GM18907 (cell line): ENCODE measurements at regions not wholly inside any gene's neighbourhood (a gene's known extent, or its start where the extent isn't known, plus 50 kb on each side); places are given as distances from the start of the nearest gene placed in this dataset.

Experiments
- ATAC-seq: cut with Tn5 transposase; IDR thresholded peaks from one replicate; pipeline ENCODE4 v1.9.1; 2021; ENCODE audit warnings: mild to moderate bottlenecking, moderate library complexity; ENCODE audit not compliant: unreplicated experiment

DNA sequence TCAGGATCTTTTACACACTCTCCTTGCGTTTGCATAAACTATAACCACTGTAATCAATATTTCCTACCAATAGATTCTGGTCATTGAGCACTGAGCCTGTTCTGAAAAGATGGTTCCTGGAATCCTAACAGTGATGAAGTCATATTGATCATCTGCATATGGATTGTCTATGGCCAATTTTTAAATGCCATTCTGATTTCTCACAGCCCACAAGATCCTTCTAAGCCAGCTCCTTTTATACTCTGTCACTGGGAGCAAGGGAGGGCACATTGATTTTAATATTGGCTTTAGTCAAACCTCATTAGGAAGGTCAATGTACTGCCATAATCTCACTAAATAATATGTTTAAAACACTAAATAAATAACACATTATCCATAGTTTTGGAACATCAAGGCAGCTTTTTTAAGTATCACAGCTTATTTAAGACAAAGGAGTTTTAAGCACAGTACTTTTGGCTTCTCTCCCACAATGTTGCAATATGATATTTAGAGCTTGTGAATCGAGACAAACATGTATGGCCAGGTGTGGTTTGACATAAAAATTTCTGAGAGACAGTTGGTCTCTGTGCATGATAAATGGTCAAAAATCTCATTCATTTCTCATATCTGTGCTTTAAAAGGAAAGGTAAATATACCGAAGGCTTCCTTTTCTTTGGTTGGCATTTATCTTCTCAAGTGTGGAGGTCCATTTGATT, 267.3 kb downstream of the MTX2 start:
- no peak for ATAC-seq

DNA sequence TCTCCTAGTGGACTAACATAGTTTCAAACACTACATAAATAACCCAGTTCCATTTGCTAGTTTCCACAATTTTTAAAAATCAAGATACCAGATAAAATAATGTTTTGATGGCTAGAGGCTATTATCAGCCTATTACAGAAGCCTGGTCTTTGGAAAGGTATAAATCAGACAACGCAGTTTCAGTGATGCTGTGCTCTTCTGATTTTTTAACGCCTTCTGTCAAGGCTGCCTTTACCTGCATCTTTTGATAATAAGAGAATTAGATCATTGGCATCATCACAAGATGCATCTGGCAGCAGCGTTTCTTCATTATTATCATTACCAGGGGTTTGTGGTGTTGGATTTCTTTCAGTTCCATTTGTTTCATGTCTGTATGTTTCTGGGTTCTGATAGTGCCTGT, 268.7 kb downstream of the MTX2 start:
- no peak for ATAC-seq

DNA sequence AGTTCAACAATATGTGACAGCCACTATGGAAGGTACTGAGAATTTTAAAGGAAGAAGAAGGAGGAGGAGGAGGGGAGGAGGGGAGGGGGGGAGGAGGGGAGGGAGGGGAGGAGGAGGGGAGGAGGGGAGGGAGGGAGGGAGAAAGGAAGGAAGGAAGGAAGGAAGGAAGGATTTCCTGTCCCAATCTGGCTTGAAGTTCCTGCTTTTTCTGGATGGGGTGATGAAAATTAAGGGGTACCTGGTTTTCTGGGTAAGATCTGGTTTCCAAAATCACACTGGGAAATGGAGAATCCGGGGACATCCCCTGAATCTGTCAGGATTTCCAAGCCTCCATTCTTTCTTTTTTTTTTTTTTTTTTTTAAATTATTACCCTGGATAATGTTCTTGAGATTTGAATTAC, 271.8 kb downstream of the MTX2 start:
- no peak for ATAC-seq

DNA sequence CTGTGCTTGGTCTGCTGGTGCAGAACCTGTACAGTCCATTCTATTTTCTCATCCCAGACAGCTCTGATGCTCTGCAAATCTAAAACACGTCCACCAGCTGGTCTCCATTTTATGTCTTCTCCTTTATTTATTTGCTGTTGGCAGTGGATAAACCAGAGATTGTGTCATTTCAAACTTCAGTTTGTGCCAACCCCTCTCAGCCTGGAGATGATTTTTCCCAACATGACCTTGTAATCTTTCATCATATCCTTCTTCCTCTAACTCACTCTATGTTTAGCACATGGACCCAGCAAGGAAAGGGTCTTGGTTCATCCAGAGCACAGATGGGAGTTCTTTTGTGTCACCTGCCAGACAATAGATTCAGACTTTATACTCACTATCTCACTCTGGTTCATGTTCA, 273.2 kb downstream of the MTX2 start:
- ATAC-seq = no peak

GRCh38 chr2:176544557-176544956, 275.3 kb downstream of the MTX2 start:
- ATAC-seq = no peak

- ATAC-seq = no peak
These were observed 276.0 kb downstream of the MTX2 start for GRCh38 chr2:176544991-176545956.

DNA sequence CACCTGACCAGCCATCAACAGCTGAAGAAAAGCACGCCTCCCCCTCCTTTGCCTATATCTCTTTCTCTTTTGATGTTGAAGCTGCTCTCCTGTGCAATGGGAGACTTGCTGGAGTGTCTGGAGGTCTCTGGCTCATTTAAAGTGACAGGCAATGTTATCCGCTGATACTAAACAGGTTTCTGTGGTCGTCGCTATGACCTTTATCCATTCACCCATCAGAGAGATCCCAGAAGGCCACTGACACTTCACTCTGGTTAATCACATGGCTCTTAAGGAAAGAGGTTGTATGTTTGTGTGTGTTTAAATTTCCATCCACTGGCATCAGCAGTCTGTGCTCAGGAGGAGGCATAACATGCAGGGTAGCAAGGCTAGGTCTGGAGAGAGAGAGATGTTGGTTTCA, 277.3 kb downstream of the MTX2 start:
- no peak for ATAC-seq

DNA sequence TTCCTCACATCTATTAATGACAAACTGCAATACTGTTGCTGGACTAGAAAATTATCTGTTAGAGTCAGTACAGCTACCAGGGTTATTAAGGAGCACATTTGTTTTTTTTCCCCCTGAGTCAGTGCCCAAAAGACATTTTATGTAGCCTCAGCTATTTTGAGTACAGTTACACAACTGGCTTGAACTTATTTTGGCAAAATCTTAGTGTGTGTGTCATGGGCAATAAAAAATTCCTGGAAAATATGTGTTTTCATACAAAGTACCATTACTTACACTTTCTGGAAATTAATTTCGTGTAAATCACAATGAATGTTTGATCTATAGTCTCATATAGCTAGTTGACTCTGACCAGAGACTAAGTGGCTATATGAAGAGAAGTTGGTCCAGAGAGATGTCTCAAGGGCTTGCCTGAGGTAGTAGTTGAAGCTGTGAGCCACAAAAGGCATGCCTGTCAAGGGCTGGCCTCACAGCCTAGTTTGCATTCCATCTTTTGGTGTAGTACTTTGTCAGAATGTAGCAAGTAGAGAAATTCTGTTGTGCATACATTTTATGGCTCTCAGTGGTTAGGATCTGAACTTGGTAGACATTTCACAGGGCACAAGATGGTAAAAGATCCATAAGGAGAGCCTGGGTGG, 283.4 kb downstream of the MTX2 start:
- ATAC-seq = no peak

DNA sequence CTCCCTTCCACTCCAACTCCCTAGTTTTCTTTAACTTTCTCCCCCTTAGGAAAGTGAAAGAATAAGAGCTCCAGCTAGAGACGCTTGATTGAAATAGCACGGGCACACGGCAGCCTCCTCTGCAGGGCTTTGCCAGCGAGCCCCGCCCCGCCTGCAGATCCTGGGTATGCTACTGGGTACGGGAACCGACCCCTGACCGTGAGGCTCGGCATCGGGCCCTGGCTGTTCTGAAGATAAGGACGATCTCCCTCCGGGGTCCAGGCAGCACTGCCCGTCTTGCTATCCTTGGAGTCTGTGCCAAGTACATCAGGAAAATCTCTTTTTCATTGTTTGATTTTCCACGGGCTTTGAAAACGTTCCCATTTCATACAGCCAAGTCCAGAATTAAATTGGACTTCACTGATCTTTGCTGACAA, 284.5 kb downstream of the MTX2 start:
- ATAC-seq = no peak

GRCh38 chr2:176554101-176555048, 285.1 kb downstream of the MTX2 start:
- ATAC-seq = no peak

DNA sequence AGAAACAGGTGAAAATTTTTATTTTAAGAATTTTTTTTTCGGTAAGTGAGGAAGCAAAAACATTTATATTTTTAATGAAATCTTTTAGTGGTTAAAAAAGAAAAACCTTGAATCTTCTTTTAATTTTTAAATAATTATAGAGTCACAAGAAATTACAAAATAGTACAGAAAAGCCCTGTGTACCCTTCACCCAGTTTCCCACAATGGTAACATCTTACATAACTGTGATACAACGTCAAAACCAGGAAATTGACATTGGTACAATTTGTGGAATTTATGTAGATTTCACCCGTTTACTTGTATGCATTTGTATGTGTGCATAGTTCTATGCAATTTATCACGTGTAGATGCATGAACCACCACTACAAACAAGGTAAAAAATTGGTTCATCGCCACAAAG, 285.9 kb downstream of the MTX2 start:
- ATAC-seq = no peak

DNA sequence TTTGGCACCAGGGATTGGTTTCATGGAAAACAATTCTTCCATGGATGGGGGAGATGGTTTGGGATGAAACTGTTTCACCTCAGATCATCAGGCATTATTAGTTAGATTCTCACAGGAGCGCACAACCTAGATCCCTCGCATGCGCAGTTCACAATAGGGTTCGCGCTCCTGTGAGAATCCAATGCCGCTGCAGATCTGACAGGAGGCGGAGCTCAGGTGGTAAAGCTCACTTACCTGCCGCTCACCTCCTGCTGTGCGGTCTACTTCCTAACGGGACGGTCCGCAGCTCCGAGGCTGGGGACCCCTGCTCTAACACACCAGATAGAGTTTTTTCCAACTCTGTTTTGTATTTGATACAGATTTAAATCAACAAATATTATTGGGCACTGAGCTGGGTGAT, 286.5 kb downstream of the MTX2 start:
- ATAC-seq = no peak

DNA sequence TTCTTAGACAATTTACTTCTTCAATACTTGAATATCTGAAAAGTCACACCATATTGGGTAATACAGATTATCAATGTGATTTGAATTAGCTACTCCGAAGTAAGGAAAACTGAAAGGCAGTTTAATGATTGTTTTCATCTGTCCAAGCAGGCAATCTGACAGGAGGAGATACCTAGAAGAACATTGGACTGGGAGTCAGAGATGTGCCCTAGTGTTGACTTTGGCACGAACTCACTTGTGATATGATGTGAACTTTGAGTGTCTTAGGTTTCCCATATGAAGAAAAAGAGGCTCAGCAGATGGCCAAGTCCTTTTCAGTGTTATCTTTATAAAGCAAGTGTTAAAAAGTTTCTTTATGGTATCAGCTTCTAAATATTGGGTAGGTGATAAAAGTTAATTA, 287.1 kb downstream of the MTX2 start:
- no peak for ATAC-seq

DNA sequence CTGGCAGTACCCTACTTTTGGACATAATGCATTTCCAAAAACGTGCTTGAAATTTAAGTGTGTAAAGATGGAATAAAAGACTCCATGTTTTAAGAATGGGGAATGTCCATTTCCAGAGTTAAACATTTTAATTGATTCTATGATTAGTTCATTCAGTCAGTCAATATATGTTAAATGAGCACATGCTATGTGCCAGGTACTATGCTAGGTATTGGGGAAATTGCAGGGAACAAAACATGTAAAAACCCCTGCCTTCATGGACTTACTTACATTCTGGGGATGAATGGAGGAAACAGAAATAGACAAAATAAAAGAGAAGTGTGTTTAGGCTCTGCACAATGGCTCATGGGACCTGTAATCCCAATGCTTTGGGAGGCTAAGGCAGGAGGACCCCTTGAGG, 288.6 kb downstream of the MTX2 start:
- no peak for ATAC-seq

GRCh38 chr2:176558574-176559140, 289.4 kb downstream of the MTX2 start:
- no peak for ATAC-seq

DNA sequence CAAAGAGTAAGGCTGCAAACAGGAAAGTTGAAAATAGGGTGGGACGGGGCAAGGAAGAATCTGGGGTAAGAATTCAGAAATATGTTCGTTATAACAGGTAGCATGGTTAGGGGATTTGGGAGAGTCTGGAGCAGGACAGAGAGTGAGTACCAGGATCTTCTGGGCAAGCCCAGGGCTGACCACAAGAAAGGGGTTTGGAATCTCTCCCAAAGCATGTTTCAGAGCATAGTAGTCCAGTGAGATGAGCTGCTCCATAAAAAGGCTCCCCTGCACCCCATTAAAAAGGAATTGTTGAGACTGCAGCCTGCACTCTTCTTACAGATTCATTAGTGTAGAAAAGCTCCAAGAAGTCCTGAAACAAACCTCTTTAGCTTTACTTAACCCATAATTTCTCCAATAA, 291.1 kb downstream of the MTX2 start:
- no peak for ATAC-seq

- ATAC-seq = no peak
These were observed 292.5 kb downstream of the MTX2 start for GRCh38 chr2:176561706-176562105.

GRCh38 chr2:176562359-176563078, 293.3 kb downstream of the MTX2 start:
- no peak for ATAC-seq

GRCh38 chr2:176565641-176566323, 296.5 kb downstream of the MTX2 start:
- no peak for ATAC-seq
